ENCODE measurements at regions not wholly inside any gene's neighbourhood (a gene's known extent, or its start where the extent isn't known, plus 50 kb on each side); places are given as distances from the start of the nearest gene placed in this dataset.

- TF ChIP-seq CTCF (IDR thresholded peaks at IDR 0.05) (no peak), POLR2A (IDR thresholded peaks at IDR 0.05) (no peak), POLR2AphosphoS5 (IDR thresholded peaks at IDR 0.05; ENCODE audit: insufficient read depth in 1 of 2, low read depth in 1 of 2) (no peak)
- no peaks in the 10 kb centered on the region for H3K4me1 ChIP-seq
- no peaks in the 10 kb centered on the region for H3K36me3 ChIP-seq
- no peaks in the 10 kb centered on the region for H3K27me3 ChIP-seq
- H3K9me3 ChIP-seq = no peaks in the 10 kb centered on the region
- H3K27ac ChIP-seq = no peak overlapping the region
- intact Hi-C loops (cut with DNase I) = no loop called here
- H3K4me3 ChIP-seq = no peak overlapping the region
- DNase-seq (ENCODE audit: extremely low spot score in 2 of 2) = no peak
These were observed 102.9 kb downstream of the NUP35 start for GRCh38 chr2:183227176-183227575.

GRCh38 chr2:183229386-183229785 is 105.1 kb downstream of the NUP35 start:
- no peak overlapping the region for H3K4me3 ChIP-seq
- intact Hi-C loops (cut with DNase I) = no loop called here
- H3K36me3 ChIP-seq = no peaks in the 10 kb centered on the region
- no peak for DNase-seq (ENCODE audit: extremely low spot score in 2 of 2)
- no peaks in the 10 kb centered on the region for H3K4me1 ChIP-seq
- no peak for TF ChIP-seq CTCF (IDR thresholded peaks at IDR 0.05)
- no peak for TF ChIP-seq POLR2A (IDR thresholded peaks at IDR 0.05)
- no peak for TF ChIP-seq POLR2AphosphoS5 (IDR thresholded peaks at IDR 0.05; ENCODE audit: insufficient read depth in 1 of 2, low read depth in 1 of 2)
- H3K27me3 ChIP-seq = no peaks in the 10 kb centered on the region
- H3K9me3 ChIP-seq = no peaks in the 10 kb centered on the region
- H3K27ac ChIP-seq = no peak overlapping the region

- Histone ChIP-seq H3K4me3 (no peak overlapping the region), H3K27ac (no peak overlapping the region), H3K4me1 (no peaks in the 10 kb centered on the region), H3K27me3 (no peaks in the 10 kb centered on the region), H3K9me3 (no peaks in the 10 kb centered on the region), H3K36me3 (no peaks in the 10 kb centered on the region)
- intact Hi-C loops (cut with DNase I) = no loop called here
- TF ChIP-seq CTCF (IDR thresholded peaks at IDR 0.05) (no peak), POLR2AphosphoS5 (IDR thresholded peaks at IDR 0.05; ENCODE audit: insufficient read depth in 1 of 2, low read depth in 1 of 2) (no peak), POLR2A (IDR thresholded peaks at IDR 0.05) (no peak)
- no peak for DNase-seq (ENCODE audit: extremely low spot score in 2 of 2)
These were observed 108.1 kb downstream of the NUP35 start for GRCh38 chr2:183232161-183232865.

- no peak overlapping the region for H3K27ac ChIP-seq
- H3K4me1 ChIP-seq = no peaks in the 10 kb centered on the region
- H3K9me3 ChIP-seq = no peaks in the 10 kb centered on the region
- H3K4me3 ChIP-seq = no peak overlapping the region
- H3K27me3 ChIP-seq = no peaks in the 10 kb centered on the region
- TF ChIP-seq POLR2AphosphoS5 (IDR thresholded peaks at IDR 0.05; ENCODE audit: insufficient read depth in 1 of 2, low read depth in 1 of 2) = no peak
- TF ChIP-seq CTCF (IDR thresholded peaks at IDR 0.05) = no peak
- no peak for TF ChIP-seq POLR2A (IDR thresholded peaks at IDR 0.05)
- intact Hi-C loops (cut with DNase I) = no loop called here
- no peaks in the 10 kb centered on the region for H3K36me3 ChIP-seq
- DNase-seq (ENCODE audit: extremely low spot score in 2 of 2) = no peak
These were observed 118.7 kb downstream of the NUP35 start for GRCh38 chr2:183242937-183243336.

- intact Hi-C loops (cut with DNase I) = no loop called here
- Histone ChIP-seq H3K27me3 (no peaks in the 10 kb centered on the region), H3K9me3 (no peaks in the 10 kb centered on the region), H3K4me1 (no peaks in the 10 kb centered on the region), H3K36me3 (no peaks in the 10 kb centered on the region), H3K27ac (no peak overlapping the region), H3K4me3 (no peak overlapping the region)
- TF ChIP-seq POLR2AphosphoS5 (IDR thresholded peaks at IDR 0.05; ENCODE audit: insufficient read depth in 1 of 2, low read depth in 1 of 2) = no peak
- DNase-seq (ENCODE audit: extremely low spot score in 2 of 2) = no peak
These were observed 119.5 kb downstream of the NUP35 start for GRCh38 chr2:183243758-183244157.

All from vagina (tissue), 2 donors.